HepG2 (cell line): ENCODE measurements at regions not wholly inside any gene's neighbourhood (a gene's known extent, or its start where the extent isn't known, plus 50 kb on each side); places are given as distances from the start of the nearest gene placed in this dataset.

Source experiments
- CTCF ChIP-seq: sonication (generic); formaldehyde crosslinking; IDR thresholded peaks from 2 replicates; pipeline ENCODE4 v1.5.0; 2020; ENCODE audit warnings: mild to moderate bottlenecking, missing genetic modification reagents, moderate library complexity
- EZH2 ChIP-seq: conservative IDR thresholded peaks from 2 replicates; pipeline ENCODE4 v1.6.1; 2012; ENCODE audit warnings: mild to moderate bottlenecking, low read depth, low read length, moderate library complexity
- MXI1 ChIP-seq: IDR thresholded peaks from 3 replicates; pipeline ENCODE4 v1.6.1; 2012; ENCODE audit warnings: low read depth, low read length, inconsistent platforms, borderline replicate concordance
- ZBTB21 ChIP-seq: sonication (generic); formaldehyde crosslinking; IDR thresholded peaks from 2 replicates; pipeline ENCODE4 v1.4.0; 2020; ENCODE audit warnings: missing genetic modification reagents
- ZNF124 ChIP-seq: sonication (generic); formaldehyde crosslinking; IDR thresholded peaks from 2 replicates; pipeline ENCODE4 v1.4.0; 2020; ENCODE audit warnings: missing genetic modification reagents
- ZNF282 ChIP-seq: fragments of 450-650 bp; IDR thresholded peaks from 2 replicates; pipeline ENCODE4 v1.6.1; 2018; ENCODE audit not compliant: partially characterized antibody
- ZNF333 ChIP-seq: sonication (generic); formaldehyde crosslinking; IDR thresholded peaks from 2 replicates; pipeline ENCODE4 v1.4.0; 2020; ENCODE audit warnings: mild to moderate bottlenecking, missing genetic modification reagents, borderline replicate concordance
- ZNF512B ChIP-seq: sonication (generic); formaldehyde crosslinking; IDR thresholded peaks from 2 replicates; pipeline ENCODE4 v1.5.1; 2020; ENCODE audit warnings: missing genetic modification reagents, mild to moderate bottlenecking, borderline replicate concordance
- ZNF704 ChIP-seq: sonication (generic); formaldehyde crosslinking; IDR thresholded peaks from 2 replicates; pipeline ENCODE4 v1.8.1; 2023; ENCODE audit warnings: mild to moderate bottlenecking, inconsistent platforms, moderate library complexity, missing genetic modification reagents, borderline replicate concordance
- ZNF766 ChIP-seq: sonication (generic); formaldehyde crosslinking; IDR thresholded peaks from 2 replicates; pipeline ENCODE4 v1.5.0; 2020; ENCODE audit warnings: missing genetic modification reagents, borderline replicate concordance

GRCh38 chr1:39131940-39132339, 72.6 kb upstream of the MACF1 start:
- TF ChIP-seq CTCF = no peak
- TF ChIP-seq ZNF704 (CRISPR knock-in tag) = no peak
- TF ChIP-seq EZH2 = no peak
- no peak for TF ChIP-seq MXI1
- TF ChIP-seq ZBTB21 (CRISPR knock-in tag) = no peak
- TF ChIP-seq ZNF512B (CRISPR knock-in tag) = no peak
- TF ChIP-seq ZNF282 = no peak
- no peak for TF ChIP-seq ZNF333 (CRISPR knock-in tag)
- TF ChIP-seq ZNF766 (CRISPR knock-in tag) = no peak
- TF ChIP-seq ZNF124 (CRISPR knock-in tag) = no peak
